Epithelial cell of proximal tubule (primary cell): ENCODE measurements at regions not wholly inside any gene's neighbourhood (a gene's known extent, or its start where the extent isn't known, plus 50 kb on each side); places are given as distances from the start of the nearest gene placed in this dataset.
A peak's percentile ranks its signal among the peaks of the same experiment; 100 is the strongest.

Experiments
- DNase-seq: peaks from one replicate; pipeline ENCODE4 v3.0.0-alpha.2; 2011; ENCODE audit warnings: low read depth
- H3K4me3 ChIP-seq: 2 replicates; pipeline ENCODE4 v1.5.1; 2011; ENCODE audit warnings: low read depth, mild to moderate bottlenecking, low read length
- CTCF ChIP-seq: conservative IDR thresholded peaks from 2 replicates; pipeline ENCODE4 v1.5.1; 2012; ENCODE audit warnings: low read depth, mild to moderate bottlenecking, low read length

GRCh38 chr9:94018628-94019027 is 63.5 kb upstream of the BARX1 start:
- TF ChIP-seq CTCF: no peak
- no peak for DNase-seq
- H3K4me3 ChIP-seq: no peak overlapping the region

GRCh38 chr9:94017939-94018531 is 62.9 kb upstream of the BARX1 start:
- no peak overlapping the region for H3K4me3 ChIP-seq
- no peak for TF ChIP-seq CTCF
- no peak for DNase-seq

- H3K4me3 ChIP-seq: no peak overlapping the region
- DNase-seq: no peak
- no peak for TF ChIP-seq CTCF
Measured at GRCh38 chr9:94016744-94017143, 61.6 kb upstream of the BARX1 start.

GRCh38 chr9:94014920-94015319 is 59.8 kb upstream of the BARX1 start:
- no peak for DNase-seq
- no peak overlapping the region for H3K4me3 ChIP-seq
- no peak for TF ChIP-seq CTCF

GRCh38 chr9:94014066-94014654 is 59.0 kb upstream of the BARX1 start:
- no peak for DNase-seq
- TF ChIP-seq CTCF: peak; percentile 76

GRCh38 chr9:94010980-94011533 is 55.9 kb upstream of the BARX1 start:
- no peak overlapping the region for H3K4me3 ChIP-seq
- no peak for DNase-seq
- TF ChIP-seq CTCF: no peak

More at GRCh38 chr9:94014066-94014654, 59.0 kb upstream of the BARX1 start:
- H3K4me3 ChIP-seq: no peak overlapping the region
